ENCODE measurements at regions not wholly inside any gene's neighbourhood (a gene's known extent, or its start where the extent isn't known, plus 50 kb on each side); places are given as distances from the start of the nearest gene placed in this dataset.
"Not testable (repeated sequence)": the region's sequence is repeated elsewhere in the genome, so short reads cannot be mapped to it uniquely, and the experiment has no call there.

- DNase-seq, result no peak
These were observed 58.8 kb downstream of the PPP4R3C start for GRCh38 chrX:27404366-27404765.

GRCh38 chrX:27399146-27399456, 64.0 kb downstream of the PPP4R3C start:
- no peak for DNase-seq

- DNase-seq, result no peak
These were observed 71.5 kb downstream of the PPP4R3C start for GRCh38 chrX:27391623-27392022.

GRCh38 chrX:27381419-27381818, 81.7 kb downstream of the PPP4R3C start:
- DNase-seq, result no peak

GRCh38 chrX:27380163-27380845, 82.8 kb downstream of the PPP4R3C start:
- no peak for DNase-seq

- DNase-seq, result no peak
These were observed 109.1 kb downstream of the PPP4R3C start for GRCh38 chrX:27354021-27354420.

GRCh38 chrX:27350476-27350875, 112.7 kb downstream of the PPP4R3C start:
- DNase-seq, result no peak

- DNase-seq, result no peak
These were observed 126.6 kb downstream of the PPP4R3C start for GRCh38 chrX:27336466-27337091.

GRCh38 chrX:27321632-27322031, 141.5 kb downstream of the PPP4R3C start:
- no peak for DNase-seq

GRCh38 chrX:27309406-27309805, 153.7 kb downstream of the PPP4R3C start:
- DNase-seq, result no peak

- DNase-seq, result no peak
These were observed 155.6 kb downstream of the PPP4R3C start for GRCh38 chrX:27307546-27307945.

GRCh38 chrX:27292552-27292951, 170.6 kb downstream of the PPP4R3C start:
- DNase-seq, result not testable (repeated sequence)

- no peak for DNase-seq
These were observed 186.4 kb downstream of the PPP4R3C start for GRCh38 chrX:27276751-27277150.

GRCh38 chrX:27254656-27255055, 208.5 kb downstream of the PPP4R3C start:
- DNase-seq, result no peak

- no peak for DNase-seq
These were observed 211.8 kb downstream of the PPP4R3C start for GRCh38 chrX:27251369-27251768.

- no peak for DNase-seq
These were observed 220.6 kb downstream of the PPP4R3C start for GRCh38 chrX:27242581-27242980.

- DNase-seq, result no peak
These were observed 221.2 kb downstream of the PPP4R3C start for GRCh38 chrX:27241981-27242380.

GRCh38 chrX:27240042-27240441, 223.1 kb downstream of the PPP4R3C start:
- DNase-seq, result not testable (repeated sequence)

GRCh38 chrX:27236681-27237080, 226.5 kb downstream of the PPP4R3C start:
- no peak for DNase-seq

GRCh38 chrX:27229721-27230120, 233.4 kb downstream of the PPP4R3C start:
- no peak for DNase-seq

- no peak for DNase-seq
These were observed 240.5 kb downstream of the PPP4R3C start for GRCh38 chrX:27222661-27223060.

GRCh38 chrX:27186671-27187070, 276.5 kb downstream of the PPP4R3C start:
- peak; percentile 10 for DNase-seq

- DNase-seq, result no peak
These were observed 299.9 kb downstream of the PPP4R3C start for GRCh38 chrX:27163236-27163635.

- DNase-seq, result no peak
These were observed 300.6 kb downstream of the PPP4R3C start for GRCh38 chrX:27162496-27162895.

- not testable (repeated sequence) for DNase-seq
These were observed 306.2 kb downstream of the PPP4R3C start for GRCh38 chrX:27156921-27157320.

Data from CD4-positive, alpha-beta T cell treated with Interleukin-12 subunit alpha and Interleukin-12 subunit beta, for 1 hour (primary cell).